ENCODE measurements at regions not wholly inside any gene's neighbourhood (a gene's known extent, or its start where the extent isn't known, plus 50 kb on each side); places are given as distances from the start of the nearest gene placed in this dataset.

DNA sequence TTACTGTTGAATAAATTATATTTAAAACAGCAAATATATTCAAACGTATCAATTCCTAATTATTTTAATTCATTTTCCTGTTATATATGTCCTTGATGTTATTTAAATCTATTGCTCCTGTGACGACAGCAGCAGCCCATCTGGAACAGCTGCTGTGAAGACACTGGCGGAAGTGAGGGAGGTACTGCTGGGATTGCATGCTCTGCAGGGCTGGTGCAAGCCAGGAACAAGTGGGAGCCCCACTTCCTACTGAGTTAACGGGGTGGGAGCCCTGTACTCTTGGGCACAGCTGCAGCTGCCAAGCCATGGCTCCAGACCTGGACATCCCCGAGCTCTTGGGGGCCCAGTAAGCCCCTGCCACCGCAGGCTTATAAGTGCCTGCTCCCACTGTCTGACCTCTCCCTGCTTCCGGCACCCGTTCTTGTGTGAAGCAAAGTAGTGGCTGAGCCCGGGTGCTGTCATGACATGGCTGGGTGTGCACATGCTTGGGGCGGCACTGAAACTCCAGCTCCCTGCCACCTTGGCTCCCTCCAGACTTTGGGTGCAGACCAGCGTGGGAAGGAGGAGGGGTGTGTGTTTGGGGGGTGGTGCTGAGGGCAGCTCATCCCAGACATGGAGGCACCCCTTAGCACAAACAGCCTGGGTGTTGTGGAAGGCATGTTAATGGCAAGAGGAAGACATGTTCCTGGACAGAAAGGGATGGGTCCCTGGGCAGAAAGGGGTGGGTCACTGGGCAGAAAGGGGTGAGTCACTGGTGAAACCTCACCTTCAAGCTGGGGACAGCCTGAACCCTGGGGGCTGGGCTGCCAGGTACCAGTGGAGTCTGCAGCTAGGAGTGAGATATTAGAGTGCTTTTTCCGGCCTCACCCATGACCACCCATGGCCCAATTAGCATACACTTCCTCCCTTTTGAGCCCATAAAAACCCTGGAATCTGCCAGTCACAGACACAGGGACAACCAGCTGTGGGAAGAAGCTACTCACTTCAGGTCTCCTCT, 1981.3 kb upstream of the IGFBP7 start:
- no peak for DNase-seq

- no peak for DNase-seq
Measured at GRCh38 chr4:59094505-59094904, 1984.3 kb upstream of the IGFBP7 start.

DNA sequence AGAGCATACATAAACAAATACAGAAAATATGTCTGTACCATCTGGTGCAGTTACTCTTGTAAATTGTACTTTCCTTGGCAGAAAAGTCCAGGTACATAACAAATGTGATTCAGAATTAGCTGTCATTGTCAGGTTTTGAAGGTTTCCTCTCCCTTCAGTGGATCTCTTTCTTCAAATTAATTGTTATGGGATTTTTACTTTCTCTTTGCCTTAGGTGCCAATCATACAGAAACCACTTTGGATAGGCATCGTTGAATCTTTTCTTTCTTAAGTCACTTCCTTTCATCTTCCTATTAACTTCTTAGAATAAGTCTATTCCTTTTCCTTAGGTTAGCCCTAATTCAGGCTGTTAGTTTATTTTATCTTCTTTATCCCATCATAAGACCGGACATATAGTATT, 1992.1 kb upstream of the IGFBP7 start:
- no peak for DNase-seq

- DNase-seq = no peak
Measured at GRCh38 chr4:59120287-59120814, 2010.2 kb upstream of the IGFBP7 start.

GRCh38 chr4:59122626-59123025, 2012.4 kb upstream of the IGFBP7 start:
- DNase-seq = no peak

GRCh38 chr4:59126159-59126558, 2016.0 kb upstream of the IGFBP7 start:
- DNase-seq = no peak

GRCh38 chr4:59127006-59127405, 2016.8 kb upstream of the IGFBP7 start:
- DNase-seq = no peak

DNA sequence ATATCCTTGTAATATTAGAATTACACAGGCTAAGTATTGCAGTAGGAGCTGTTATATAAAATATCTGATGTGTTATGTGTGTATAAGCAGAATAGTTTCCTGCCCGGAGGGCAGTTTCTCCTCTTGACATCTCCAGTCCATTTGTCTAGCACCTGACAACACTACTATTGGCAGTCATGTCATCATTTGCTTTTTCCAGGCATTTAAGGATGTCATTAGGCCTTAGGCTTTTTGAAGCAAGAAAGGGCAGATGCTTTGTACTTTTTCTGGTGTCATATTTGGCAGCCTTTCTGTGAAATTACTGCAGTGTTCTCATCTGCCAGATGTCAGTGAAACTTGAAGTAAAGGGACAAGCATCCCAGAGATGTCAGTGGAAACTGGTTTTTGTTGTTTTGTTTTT, 2017.6 kb upstream of the IGFBP7 start:
- DNase-seq = no peak

DNA sequence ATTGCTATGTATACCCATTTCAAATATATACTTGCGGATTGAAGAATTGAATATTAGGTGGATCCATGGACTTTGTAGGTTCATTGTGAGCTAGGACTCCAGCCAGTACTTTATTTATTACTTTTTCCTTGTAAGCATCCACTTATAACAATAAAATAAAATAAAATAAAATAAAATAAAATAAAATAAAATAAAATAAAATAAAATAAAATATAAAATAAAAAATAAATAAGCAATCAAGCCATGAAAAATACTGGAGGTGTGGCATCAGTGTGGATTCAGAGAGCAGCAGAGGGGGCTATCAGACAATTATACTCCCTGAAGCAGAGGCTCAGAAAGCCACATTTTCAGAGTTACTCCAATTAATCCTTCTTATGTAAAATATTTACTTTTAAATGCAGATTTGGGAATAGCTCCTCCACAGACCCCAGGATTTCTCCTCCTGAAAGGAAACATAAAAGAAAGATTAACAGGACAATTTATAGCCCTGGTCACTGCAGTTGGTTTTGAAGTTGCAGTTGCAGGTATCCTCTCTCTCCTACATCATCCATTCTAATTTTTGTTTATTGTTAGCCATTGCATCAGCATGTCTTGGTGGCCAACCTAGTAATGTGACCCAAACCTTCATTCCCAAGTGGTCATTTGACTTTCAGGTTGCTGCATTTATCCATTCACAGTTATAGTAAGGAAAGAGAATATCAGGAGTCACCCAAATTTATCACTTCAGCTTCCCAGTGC, 2025.2 kb upstream of the IGFBP7 start:
- DNase-seq = no peak

- no peak for DNase-seq
Measured at GRCh38 chr4:59161249-59161648, 2038.9 kb upstream of the ADGRL3 start.

DNA sequence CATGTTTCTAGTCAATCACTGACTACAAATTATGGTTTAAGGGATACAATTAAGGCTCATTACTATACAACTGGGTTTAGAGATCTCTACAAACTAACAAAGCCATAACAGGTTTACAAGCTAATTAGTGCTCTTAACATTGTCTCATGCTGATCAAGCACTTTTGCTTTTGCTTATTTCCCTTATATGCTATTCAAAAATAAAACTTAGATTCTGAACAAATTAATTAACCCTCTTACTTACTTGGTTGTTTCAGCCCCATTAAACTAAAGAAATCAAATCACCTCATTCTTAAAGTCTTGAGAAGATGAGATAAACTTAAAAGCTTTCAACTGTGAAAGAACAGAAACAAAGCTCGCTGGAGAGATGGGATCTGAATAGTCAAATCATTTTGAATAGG, 2024.5 kb upstream of the ADGRL3 start:
- DNase-seq = no peak

- DNase-seq = no peak
Measured at GRCh38 chr4:59179372-59179771, 2020.8 kb upstream of the ADGRL3 start.

- no peak for DNase-seq
Measured at GRCh38 chr4:59180161-59180560, 2020.0 kb upstream of the ADGRL3 start.

- no peak for DNase-seq
Measured at GRCh38 chr4:59180969-59181368, 2019.2 kb upstream of the ADGRL3 start.

DNA sequence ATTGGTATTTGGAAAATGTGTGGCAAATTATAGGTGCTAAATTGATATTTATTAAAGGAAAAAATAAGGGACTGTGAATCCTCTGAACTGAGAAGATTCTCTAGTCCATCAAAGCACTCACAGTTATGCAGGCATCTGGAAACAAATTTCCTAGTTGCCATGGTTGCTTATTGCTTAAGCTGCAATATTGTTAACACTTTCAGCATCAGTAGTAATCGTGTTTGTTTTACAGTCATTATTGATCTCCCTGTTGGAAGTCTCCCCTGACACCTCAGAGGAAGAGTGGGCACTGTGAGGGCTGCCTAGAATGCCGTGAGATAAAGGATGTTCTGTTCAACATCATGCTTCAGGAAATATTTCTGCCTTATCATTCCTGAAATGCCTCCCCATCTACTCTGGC, 2004.3 kb upstream of the ADGRL3 start:
- no peak for DNase-seq

- no peak for DNase-seq
Measured at GRCh38 chr4:59200992-59201391, 1999.1 kb upstream of the ADGRL3 start.

DNA sequence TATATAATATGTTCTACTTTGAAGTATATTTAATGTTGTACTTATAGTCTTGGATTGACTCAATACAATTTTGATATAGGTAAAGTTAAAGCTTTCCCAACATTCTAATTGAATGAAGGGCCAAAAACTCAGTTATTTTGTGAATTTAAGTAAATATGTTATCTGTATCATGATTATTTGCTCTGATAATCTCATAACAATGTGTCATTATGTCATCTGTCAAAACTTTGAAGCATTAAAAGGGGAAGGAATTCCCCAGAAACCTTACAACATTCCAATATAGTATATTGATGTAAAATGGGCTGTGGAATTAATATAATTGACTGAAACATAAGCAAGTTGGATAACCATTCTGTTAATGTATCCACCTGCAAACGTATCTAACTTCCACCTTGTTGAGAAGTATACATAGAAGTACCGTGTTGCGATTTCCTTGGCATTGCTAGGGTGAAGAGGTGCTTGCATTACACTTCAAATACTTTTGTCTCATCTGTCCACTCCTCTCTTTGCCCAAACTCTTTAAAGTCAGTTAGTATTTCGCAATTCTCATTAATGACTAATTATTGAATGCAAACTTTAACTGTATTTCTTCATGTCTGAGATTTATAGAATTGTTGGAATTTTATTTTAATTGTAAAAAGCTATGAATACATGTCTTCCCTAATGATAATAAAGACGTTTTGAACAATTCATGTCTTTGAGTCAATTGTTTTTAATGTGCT, 1982.1 kb upstream of the ADGRL3 start:
- DNase-seq = no peak

GRCh38 chr4:59222221-59222620, 1977.9 kb upstream of the ADGRL3 start:
- DNase-seq = no peak

- no peak for DNase-seq
Measured at GRCh38 chr4:59223292-59223941, 1976.7 kb upstream of the ADGRL3 start.

DNA sequence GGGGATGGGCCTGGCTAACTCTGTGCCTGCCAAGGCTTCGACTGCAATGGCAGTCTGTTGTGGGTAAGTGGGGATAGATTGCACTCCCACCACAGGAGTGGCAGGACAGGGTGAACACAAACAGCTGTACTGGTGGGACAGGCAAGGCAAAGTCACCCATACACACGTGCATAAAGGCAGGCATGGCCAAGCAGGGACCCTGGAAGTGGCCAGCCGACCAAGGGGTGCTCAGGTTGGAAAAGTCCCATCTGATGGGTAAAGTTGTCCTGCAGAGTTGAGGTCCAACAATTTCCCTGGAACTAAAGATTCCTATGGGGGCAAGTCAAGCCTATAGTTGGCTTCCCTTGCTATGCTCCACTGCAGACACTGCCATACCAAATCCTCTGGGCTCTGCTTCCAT, 1961.9 kb upstream of the ADGRL3 start:
- no peak for DNase-seq

- DNase-seq = no peak
Measured at GRCh38 chr4:59240011-59240410, 1960.1 kb upstream of the ADGRL3 start.

GRCh38 chr4:59243038-59243437, 1957.1 kb upstream of the ADGRL3 start:
- DNase-seq = no peak

DNA sequence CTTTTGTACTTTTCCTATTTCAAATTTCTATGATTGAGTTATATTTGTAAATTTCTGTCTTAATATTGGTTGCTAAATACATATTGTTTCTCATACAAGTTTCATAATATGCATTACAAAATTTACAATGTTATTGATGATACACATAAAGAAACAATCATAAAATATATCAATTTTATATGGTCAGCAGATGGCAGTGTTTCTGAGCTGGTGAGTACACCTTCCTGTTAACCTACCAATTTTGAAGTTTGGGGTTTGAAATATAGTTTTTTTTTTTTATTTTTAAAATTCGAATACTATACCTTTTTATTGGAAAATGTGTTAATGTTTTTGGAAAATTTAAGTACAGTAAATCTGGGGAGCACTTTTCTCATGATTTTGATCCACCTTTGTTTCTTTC, 1953.1 kb upstream of the ADGRL3 start:
- no peak for DNase-seq

Measured in stimulated activated CD4-positive, alpha-beta T cell treated with anti-CD3 and anti-CD28 coated beads, Interleukin-4, amount 100 ng/mL, for 1 hour (primary cell).